KG1 (cell line): ENCODE measurements at regions not wholly inside any gene's neighbourhood (a gene's known extent, or its start where the extent isn't known, plus 50 kb on each side); places are given as distances from the start of the nearest gene placed in this dataset.
"Not testable (repeated sequence)": the region's sequence is repeated elsewhere in the genome, so short reads cannot be mapped to it uniquely, and the experiment has no call there.

Experiments used
- DNase-seq: peaks from one replicate; lab custom pipeline; 2025; lab: John Stamatoyannopoulos, UW

GRCh38 chr6:105526225-105526872 is 123.5 kb upstream of the PREP start:
- no peak for DNase-seq

GRCh38 chr6:105522626-105523322 is 119.9 kb upstream of the PREP start:
- DNase-seq, result no peak

GRCh38 chr6:105519954-105520353 is 117.1 kb upstream of the PREP start:
- no peak for DNase-seq

- DNase-seq, result not testable (repeated sequence)
Observed at GRCh38 chr6:105518993-105519392, 116.1 kb upstream of the PREP start.

GRCh38 chr6:105515054-105515453 is 112.2 kb upstream of the PREP start:
- no peak for DNase-seq

- DNase-seq, result no peak
Observed at GRCh38 chr6:105514306-105514705, 111.4 kb upstream of the PREP start.

GRCh38 chr6:105511639-105512038 is 108.8 kb upstream of the PREP start:
- DNase-seq, result no peak

GRCh38 chr6:105510746-105511145 is 107.9 kb upstream of the PREP start:
- DNase-seq, result no peak

GRCh38 chr6:105509506-105510331 is 106.8 kb upstream of the PREP start:
- no peak for DNase-seq

GRCh38 chr6:105507811-105508210 is 104.9 kb upstream of the PREP start:
- DNase-seq, result no peak

- no peak for DNase-seq
Observed at GRCh38 chr6:105504706-105505105, 101.8 kb upstream of the PREP start.

GRCh38 chr6:105503641-105504040 is 100.8 kb upstream of the PREP start:
- DNase-seq, result no peak

GRCh38 chr6:105501826-105502344 is 99.0 kb upstream of the PREP start:
- no peak for DNase-seq

- DNase-seq, result no peak
Observed at GRCh38 chr6:105501246-105501645, 98.4 kb upstream of the PREP start.

- DNase-seq, result no peak
Observed at GRCh38 chr6:105500693-105501092, 97.8 kb upstream of the PREP start.

GRCh38 chr6:105499931-105500330 is 97.0 kb upstream of the PREP start:
- DNase-seq, result no peak

- DNase-seq, result no peak
Observed at GRCh38 chr6:105499136-105499870, 96.4 kb upstream of the PREP start.

GRCh38 chr6:105497549-105497948 is 94.7 kb upstream of the PREP start:
- DNase-seq, result no peak

GRCh38 chr6:105495515-105495914 is 92.6 kb upstream of the PREP start:
- no peak for DNase-seq

GRCh38 chr6:105494688-105495087 is 91.8 kb upstream of the PREP start:
- no peak for DNase-seq

GRCh38 chr6:105493736-105494135 is 90.9 kb upstream of the PREP start:
- no peak for DNase-seq
